Right lobe of liver (tissue), 4 donors: ENCODE measurements at regions not wholly inside any gene's neighbourhood (a gene's known extent, or its start where the extent isn't known, plus 50 kb on each side); places are given as distances from the start of the nearest gene placed in this dataset.

Source experiments
- CTCF ChIP-seq, 4 donors: fragments of 200-600 bp in 3 of 4; fragments of 450-650 bp in 1 of 4; IDR thresholded peaks; one replicate each; pipeline versions ENCODE4 v1.5.1 to v1.8.0; 2016 to 2022; ENCODE audit warnings: antibody characterized with exemption in 4 of 4, mild to moderate bottlenecking in 2 of 4
- POLR2A ChIP-seq: fragments of 450-650 bp; IDR thresholded peaks from one replicate; pipeline ENCODE4 v1.6.1; 2017; ENCODE audit warnings: antibody characterized with exemption, mild to moderate bottlenecking
- donor health status: DM: no; HTN: no; CAD: no.
- donor health status: DM: no; HTN: no; CAD: no.
- donor health status: DM: no; HTN: yes; CAD: no.

- TF ChIP-seq CTCF (IDR thresholded peaks at IDR 0.05) (no peak), POLR2A (no peak)
These were observed 148.8 kb upstream of the E2F7 start for GRCh38 chr12:77214136-77214535.
